Ascending aorta (tissue), 2 donors: ENCODE measurements at regions not wholly inside any gene's neighbourhood (a gene's known extent, or its start where the extent isn't known, plus 50 kb on each side); places are given as distances from the start of the nearest gene placed in this dataset.

Experiments
- DNase-seq, 2 donors: peaks; one replicate each; pipeline ENCODE4 v3.0.0-alpha.2; 2019; ENCODE audit warnings: low spot score in 2 of 2
- H3K27ac ChIP-seq, 2 donors: fragments of 200-600 bp; sonication (generic); one replicate each; pipeline ENCODE4 v1.5.1; 2016 to 2017; ENCODE audit warnings: mild to moderate bottlenecking in 1 of 2
- H3K27me3 ChIP-seq: fragments of 200-600 bp; sonication (generic); one replicate; pipeline ENCODE4 v1.5.1; 2017
- H3K36me3 ChIP-seq, 2 donors: fragments of 200-600 bp; sonication (generic); one replicate each; pipeline ENCODE4 v1.5.1; 2016
- H3K4me1 ChIP-seq, 2 donors: fragments of 200-600 bp; sonication (generic); one replicate each; pipeline ENCODE4 v1.5.1; 2016 to 2017; ENCODE audit warnings: mild to moderate bottlenecking in 1 of 2
- H3K4me3 ChIP-seq, 2 donors: fragments of 200-600 bp; sonication (generic); one replicate each; pipeline ENCODE4 v1.5.1; 2016 to 2017; ENCODE audit warnings: mild to moderate bottlenecking in 1 of 2
- H3K9me3 ChIP-seq, 2 donors: fragments of 200-600 bp; sonication (generic); one replicate each; pipeline ENCODE4 v1.5.1; 2016
- intact Hi-C: fragments of 100-400 bp; cut with DNase I; formaldehyde crosslinking; loops from one replicate; pipeline ENCODE4 v1.15.1; 2023
- TF ChIP-seq, protein P1 (sequence below), 3 experiments: fragments of 200-600 bp in 2 of 3; fragments of 450-650 bp in 1 of 3; sonication (generic) in 2 of 3; IDR thresholded peaks; one replicate each; pipeline ENCODE4 v1.5.1; 2016 to 2019; ENCODE audit warnings: antibody characterized with exemption in 3 of 3, mild to moderate bottlenecking in 1 of 3, moderate library complexity in 1 of 3

GRCh38 chr10:123494301-123494808, 171.8 kb upstream of the GPR26 start:
- Histone ChIP-seq H3K27me3 (no peaks in the 10 kb centered on the region), H3K27ac (no peak overlapping the region), H3K36me3 (no peaks in the 10 kb centered on the region), H3K9me3 (no peaks in the 10 kb centered on the region), H3K4me1 (no peaks in the 10 kb centered on the region), H3K4me3 (no peak overlapping the region)
- DNase-seq, result no peak
- TF ChIP-seq, protein P1, sequence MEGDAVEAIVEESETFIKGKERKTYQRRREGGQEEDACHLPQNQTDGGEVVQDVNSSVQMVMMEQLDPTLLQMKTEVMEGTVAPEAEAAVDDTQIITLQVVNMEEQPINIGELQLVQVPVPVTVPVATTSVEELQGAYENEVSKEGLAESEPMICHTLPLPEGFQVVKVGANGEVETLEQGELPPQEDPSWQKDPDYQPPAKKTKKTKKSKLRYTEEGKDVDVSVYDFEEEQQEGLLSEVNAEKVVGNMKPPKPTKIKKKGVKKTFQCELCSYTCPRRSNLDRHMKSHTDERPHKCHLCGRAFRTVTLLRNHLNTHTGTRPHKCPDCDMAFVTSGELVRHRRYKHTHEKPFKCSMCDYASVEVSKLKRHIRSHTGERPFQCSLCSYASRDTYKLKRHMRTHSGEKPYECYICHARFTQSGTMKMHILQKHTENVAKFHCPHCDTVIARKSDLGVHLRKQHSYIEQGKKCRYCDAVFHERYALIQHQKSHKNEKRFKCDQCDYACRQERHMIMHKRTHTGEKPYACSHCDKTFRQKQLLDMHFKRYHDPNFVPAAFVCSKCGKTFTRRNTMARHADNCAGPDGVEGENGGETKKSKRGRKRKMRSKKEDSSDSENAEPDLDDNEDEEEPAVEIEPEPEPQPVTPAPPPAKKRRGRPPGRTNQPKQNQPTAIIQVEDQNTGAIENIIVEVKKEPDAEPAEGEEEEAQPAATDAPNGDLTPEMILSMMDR (IDR thresholded peaks at IDR 0.05), result no peak
- intact Hi-C loops, result no loop called here

DNA sequence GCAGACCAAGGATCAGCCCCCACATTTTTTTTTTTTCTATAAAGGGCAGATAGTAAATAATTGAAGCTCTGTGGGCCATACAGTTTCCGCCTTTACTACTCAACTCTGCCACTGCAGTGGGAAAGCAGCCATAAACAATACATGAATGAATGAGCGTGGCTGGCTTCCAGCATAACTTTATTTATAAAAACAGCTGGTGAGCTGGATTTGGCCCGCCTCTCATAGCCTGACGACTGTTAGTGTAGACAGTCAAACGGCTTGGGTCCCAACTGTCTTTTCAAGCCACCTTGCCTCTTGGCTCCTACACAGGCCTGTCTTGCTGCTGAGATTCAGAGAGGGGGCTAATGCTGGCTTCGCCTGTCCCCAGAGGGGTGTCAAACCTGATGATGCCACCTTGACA, 169.8 kb upstream of the GPR26 start:
- H3K4me3 ChIP-seq, result no peak overlapping the region
- no peaks in the 10 kb centered on the region for H3K9me3 ChIP-seq
- TF ChIP-seq, protein P1 (IDR thresholded peaks at IDR 0.05), result no peak
- H3K27me3 ChIP-seq, result no peaks in the 10 kb centered on the region
- H3K4me1 ChIP-seq, result no peaks in the 10 kb centered on the region
- no peak for DNase-seq
- H3K27ac ChIP-seq, result no peak overlapping the region
- H3K36me3 ChIP-seq, result no peaks in the 10 kb centered on the region
- intact Hi-C loops, result no loop called here

DNA sequence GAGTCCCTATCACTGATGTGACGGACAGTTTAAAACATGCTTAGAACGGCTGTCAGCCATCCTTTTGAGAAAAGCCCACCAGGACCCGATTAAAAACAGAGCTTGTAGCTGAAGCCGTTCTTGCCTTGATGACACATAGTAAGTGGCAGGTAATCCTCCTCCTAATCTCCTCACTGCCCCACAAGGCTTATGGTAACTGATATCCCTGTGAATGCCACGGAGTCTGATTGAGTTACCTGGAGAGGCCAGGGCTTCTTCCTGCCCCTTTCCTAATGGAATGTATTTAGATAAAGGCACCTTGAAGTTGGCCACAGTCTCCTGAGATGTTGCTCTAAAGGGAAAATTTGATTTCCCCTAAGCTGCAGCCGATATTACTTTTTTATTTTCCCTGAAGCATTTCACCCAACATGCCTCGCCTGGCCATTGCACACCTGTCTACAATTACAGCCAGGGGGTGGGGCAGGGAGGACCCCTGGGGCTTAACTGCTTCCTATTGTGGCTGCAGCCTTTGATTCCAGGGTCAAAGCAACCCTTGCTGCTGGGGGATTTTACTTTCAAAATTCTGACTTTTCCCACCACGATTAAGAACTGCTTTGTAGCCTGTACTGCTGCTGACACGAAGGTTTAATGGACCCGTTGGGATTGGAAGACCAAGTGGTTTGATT, 169.0 kb upstream of the GPR26 start:
- H3K36me3 ChIP-seq, result no peaks in the 10 kb centered on the region
- intact Hi-C loops, result no loop called here
- H3K4me1 ChIP-seq, result no peaks in the 10 kb centered on the region
- H3K27me3 ChIP-seq, result no peaks in the 10 kb centered on the region
- TF ChIP-seq, protein P1 (IDR thresholded peaks at IDR 0.05), result no peak
- H3K4me3 ChIP-seq, result no peak overlapping the region
- DNase-seq, result no peak
- H3K9me3 ChIP-seq, result no peaks in the 10 kb centered on the region
- H3K27ac ChIP-seq, result no peak overlapping the region

- no peak for DNase-seq
- TF ChIP-seq, protein P1 (IDR thresholded peaks at IDR 0.05), result no peak
- no peak overlapping the region for H3K27ac ChIP-seq
- H3K9me3 ChIP-seq, result no peaks in the 10 kb centered on the region
- intact Hi-C loops, result no loop called here
- no peaks in the 10 kb centered on the region for H3K36me3 ChIP-seq
- no peak overlapping the region for H3K4me3 ChIP-seq
- H3K4me1 ChIP-seq, result no peaks in the 10 kb centered on the region
- no peaks in the 10 kb centered on the region for H3K27me3 ChIP-seq
Measured at GRCh38 chr10:123500110-123500509, 166.0 kb upstream of the GPR26 start.

- intact Hi-C loops, result no loop called here
- no peaks in the 10 kb centered on the region for H3K36me3 ChIP-seq
- TF ChIP-seq, protein P1 (IDR thresholded peaks at IDR 0.05), result no peak
- H3K27me3 ChIP-seq, result no peaks in the 10 kb centered on the region
- H3K27ac ChIP-seq, result no peak overlapping the region
- H3K4me3 ChIP-seq, result no peak overlapping the region
- no peaks in the 10 kb centered on the region for H3K9me3 ChIP-seq
- DNase-seq, result no peak
- no peaks in the 10 kb centered on the region for H3K4me1 ChIP-seq
Measured at GRCh38 chr10:123501148-123501547, 165.0 kb upstream of the GPR26 start.
